Gastroesophageal sphincter (tissue), 4 donors: ENCODE measurements at regions not wholly inside any gene's neighbourhood (a gene's known extent, or its start where the extent isn't known, plus 50 kb on each side); places are given as distances from the start of the nearest gene placed in this dataset.
"Not testable (repeated sequence)": the region's sequence is repeated elsewhere in the genome, so short reads cannot be mapped to it uniquely, and the experiment has no call there.

Experiments
- ATAC-seq: fragments of 150-250 bp; one replicate; pipeline ENCODE4 v1.9.1; 2016; ENCODE audit warnings: mild to moderate bottlenecking, moderate library complexity
- H3K27ac ChIP-seq, 4 donors: fragments of 200-600 bp; sonication (generic) in 3 of 4; 1 replicate in 3 of 4; 2 replicates in 1 of 4; pipeline ENCODE4 v1.5.1; 2016 to 2019
- H3K27me3 ChIP-seq: fragments of 200-600 bp; sonication (generic); one replicate; pipeline ENCODE4 v1.5.1; 2019
- H3K36me3 ChIP-seq, 2 donors: fragments of 200-600 bp; sonication (generic); one replicate each; pipeline ENCODE4 v1.5.1; 2019; ENCODE audit warnings: control low read depth in 1 of 2
- H3K4me1 ChIP-seq, 3 donors: fragments of 200-600 bp; sonication (generic); 1 replicate in 2 of 3; 2 replicates in 1 of 3; pipeline ENCODE4 v1.5.1; 2016 to 2019; ENCODE audit warnings: control low read depth in 2 of 3
- H3K4me3 ChIP-seq, 2 donors: fragments of 200-600 bp; sonication (generic); one replicate each; pipeline ENCODE4 v1.5.1; 2019; ENCODE audit warnings: mild to moderate bottlenecking in 1 of 2, moderate library complexity in 1 of 2
- H3K9me3 ChIP-seq, 3 donors: fragments of 200-600 bp; sonication (generic); one replicate each; pipeline ENCODE4 v1.5.1; 2017 to 2019; ENCODE audit warnings: control low read depth in 2 of 3
- EP300 ChIP-seq: sonication (generic); formaldehyde crosslinking; IDR thresholded peaks from one replicate; pipeline ENCODE4 v1.6.1; 2017; ENCODE audit warnings: antibody characterized with exemption, mild to moderate bottlenecking
- POLR2A ChIP-seq, 2 donors: fragments of 450-650 bp; IDR thresholded peaks; one replicate each; pipeline ENCODE4 v1.6.1; 2017; ENCODE audit warnings: antibody characterized with exemption in 2 of 2, mild to moderate bottlenecking in 2 of 2, moderate library complexity in 1 of 2
- POLR2AphosphoS5 ChIP-seq: sonication (generic); formaldehyde crosslinking; IDR thresholded peaks from one replicate; pipeline ENCODE4 v1.6.1; 2017; ENCODE audit warnings: antibody characterized with exemption
- WGBS, 2 donors: methylation state at CpG; one replicate each; pipeline ENCODE4 v1.1.5; 2018; ENCODE audit warnings: low coverage in 1 of 2; 5-methylcytosine and 5-hydroxymethylcytosine counted together
- TF ChIP-seq, protein P1 (sequence below), 4 experiments: fragments of 200-600 bp in 2 of 4; fragments of 450-650 bp in 2 of 4; sonication (generic) in 1 of 4; IDR thresholded peaks; one replicate each; pipeline ENCODE4 v1.5.1; 2017 to 2019; ENCODE audit warnings: antibody characterized with exemption in 4 of 4, mild to moderate bottlenecking in 2 of 4, moderate library complexity in 2 of 4

DNA sequence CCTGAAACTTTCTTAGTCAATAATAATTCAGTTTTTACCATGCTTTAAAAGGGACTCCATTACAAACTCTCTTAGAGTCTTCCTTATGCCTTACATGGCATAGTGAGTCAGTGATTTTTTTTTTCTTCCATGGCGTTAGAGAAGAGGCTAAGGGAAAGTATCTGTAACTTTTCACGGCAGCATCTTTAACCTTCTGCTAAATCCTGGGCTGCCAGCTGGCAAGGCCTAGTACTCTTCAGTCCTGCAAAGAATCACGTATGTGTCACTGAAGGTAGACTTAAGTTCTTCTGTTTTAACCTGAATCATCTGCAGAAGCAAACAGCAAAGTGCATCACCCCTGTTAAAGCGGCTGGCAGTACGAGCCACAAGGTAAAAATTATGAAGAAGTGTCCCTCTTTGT, 286.3 kb upstream of the FN1 start:
- ATAC-seq: peak; percentile 60
- peak overlapping the region; percentile 69 to 78 (median 76) for H3K27ac ChIP-seq
- TF ChIP-seq, protein P1, sequence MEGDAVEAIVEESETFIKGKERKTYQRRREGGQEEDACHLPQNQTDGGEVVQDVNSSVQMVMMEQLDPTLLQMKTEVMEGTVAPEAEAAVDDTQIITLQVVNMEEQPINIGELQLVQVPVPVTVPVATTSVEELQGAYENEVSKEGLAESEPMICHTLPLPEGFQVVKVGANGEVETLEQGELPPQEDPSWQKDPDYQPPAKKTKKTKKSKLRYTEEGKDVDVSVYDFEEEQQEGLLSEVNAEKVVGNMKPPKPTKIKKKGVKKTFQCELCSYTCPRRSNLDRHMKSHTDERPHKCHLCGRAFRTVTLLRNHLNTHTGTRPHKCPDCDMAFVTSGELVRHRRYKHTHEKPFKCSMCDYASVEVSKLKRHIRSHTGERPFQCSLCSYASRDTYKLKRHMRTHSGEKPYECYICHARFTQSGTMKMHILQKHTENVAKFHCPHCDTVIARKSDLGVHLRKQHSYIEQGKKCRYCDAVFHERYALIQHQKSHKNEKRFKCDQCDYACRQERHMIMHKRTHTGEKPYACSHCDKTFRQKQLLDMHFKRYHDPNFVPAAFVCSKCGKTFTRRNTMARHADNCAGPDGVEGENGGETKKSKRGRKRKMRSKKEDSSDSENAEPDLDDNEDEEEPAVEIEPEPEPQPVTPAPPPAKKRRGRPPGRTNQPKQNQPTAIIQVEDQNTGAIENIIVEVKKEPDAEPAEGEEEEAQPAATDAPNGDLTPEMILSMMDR (IDR thresholded peaks at IDR 0.05): no peak
- peak; percentile 62 for TF ChIP-seq POLR2AphosphoS5
- no peaks in the 10 kb centered on the region for H3K9me3 ChIP-seq
- peaks cover 10 to 40% (median 13%) of the 10 kb centered on the region in 3 donors for H3K4me1 ChIP-seq
- H3K4me3 ChIP-seq: no peak overlapping the region
- no peaks in the 10 kb centered on the region for H3K36me3 ChIP-seq
- 31 to 36% methylated on average over 3 to 5 of the region's 5 CpGs for WGBS, 2 donors
- no peaks in the 10 kb centered on the region for H3K27me3 ChIP-seq

DNA sequence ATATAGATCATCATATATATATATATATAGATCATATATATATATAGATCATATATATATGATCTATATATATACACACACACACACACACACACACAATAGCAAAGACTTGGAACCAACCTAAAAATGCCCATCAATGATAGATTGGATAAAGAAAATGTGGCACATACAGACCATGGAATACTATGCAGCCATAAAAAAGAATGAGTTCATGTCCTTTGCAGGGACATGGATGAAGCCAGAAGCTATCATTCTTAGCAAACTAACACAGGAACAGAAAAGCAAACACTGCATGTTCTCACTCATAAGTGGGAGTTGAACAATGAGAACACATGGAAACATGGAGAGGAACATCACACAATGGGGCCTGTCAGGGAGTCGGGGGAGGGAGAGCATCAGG, 285.6 kb upstream of the FN1 start:
- peaks cover 10 to 46% (median 13%) of the 10 kb centered on the region in 3 donors for H3K4me1 ChIP-seq
- H3K36me3 ChIP-seq, ATAC-seq, H3K9me3 ChIP-seq, H3K27me3 ChIP-seq, H3K4me3 ChIP-seq: not testable (repeated sequence)
- H3K27ac ChIP-seq: peak overlapping the region; percentile 23 to 77 (median 56)
- 86% methylated on average over 1 of the region's 1 CpG; no CpG with 5 or more reads in 1 of the 2 donors for WGBS, 2 donors

DNA sequence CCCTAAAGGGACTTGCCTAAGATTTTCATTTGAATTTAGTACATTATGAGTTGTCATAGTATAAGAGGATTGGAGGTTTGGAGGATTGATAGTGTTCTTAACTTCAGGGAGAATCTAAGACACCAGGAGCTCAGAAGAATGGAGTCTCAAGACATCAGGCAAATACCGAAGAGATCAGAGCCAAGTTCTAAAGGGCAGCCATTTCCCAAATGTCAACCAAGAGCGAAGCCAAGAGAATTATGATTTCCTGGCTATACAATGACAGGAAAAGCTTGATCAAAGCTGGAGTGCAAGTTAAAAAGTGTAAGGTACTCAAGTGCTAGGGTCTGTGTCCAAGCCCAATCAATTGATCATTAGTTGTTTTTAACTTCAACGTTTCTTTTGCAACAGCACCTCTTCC, 283.0 kb upstream of the FN1 start:
- TF ChIP-seq EP300 (no peak), POLR2A (IDR thresholded peaks at IDR 0.05) (no peak), POLR2AphosphoS5 (peak; percentile 34)
- TF ChIP-seq, protein P1 (IDR thresholded peaks at IDR 0.05): no peak
- Histone ChIP-seq H3K9me3 (no peaks in the 10 kb centered on the region), H3K27me3 (no peaks in the 10 kb centered on the region), H3K36me3 (no peaks in the 10 kb centered on the region), H3K4me3 (no peak overlapping the region), H3K27ac (peak overlapping the region; percentile 74 to 81 (median 79)), H3K4me1 (peaks cover 13 to 47% (median 13%) of the 10 kb centered on the region in 3 donors)
- ATAC-seq: no peak
- WGBS, 2 donors: 17 to 26% methylated on average over 3 of the region's 3 CpGs

DNA sequence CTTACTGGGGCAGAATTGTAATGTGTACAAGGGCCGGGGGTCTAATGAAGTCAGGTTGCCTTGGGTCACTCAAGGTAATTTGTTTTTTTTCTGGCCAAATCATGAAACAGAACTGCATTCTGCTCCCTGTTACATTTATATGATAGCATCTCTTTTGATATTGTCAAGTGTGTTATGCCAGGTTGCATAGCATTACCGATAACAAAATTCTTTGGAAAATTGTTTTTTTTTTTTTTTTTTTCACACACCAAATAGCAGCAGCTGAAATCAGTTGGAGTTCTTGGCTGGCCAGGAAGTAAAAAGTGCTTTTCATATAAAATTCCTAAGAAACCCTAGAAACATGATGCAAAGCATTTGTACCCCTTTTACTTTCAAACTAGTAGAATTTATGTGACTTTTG, 282.6 kb upstream of the FN1 start:
- Histone ChIP-seq H3K4me1 (peaks cover 16 to 52% (median 17%) of the 10 kb centered on the region in 3 donors), H3K36me3 (no peaks in the 10 kb centered on the region), H3K27ac (peak overlapping the region; percentile 74 to 81 (median 79)), H3K27me3 (no peaks in the 10 kb centered on the region), H3K4me3 (no peak overlapping the region), H3K9me3 (no peaks in the 10 kb centered on the region)
- 11 to 29% methylated on average over 2 of the region's 2 CpGs for WGBS, 2 donors
- TF ChIP-seq EP300 (no peak), POLR2AphosphoS5 (no peak), POLR2A (IDR thresholded peaks at IDR 0.05) (no peak)
- TF ChIP-seq, protein P1 (IDR thresholded peaks at IDR 0.05): no peak
- no peak for ATAC-seq

DNA sequence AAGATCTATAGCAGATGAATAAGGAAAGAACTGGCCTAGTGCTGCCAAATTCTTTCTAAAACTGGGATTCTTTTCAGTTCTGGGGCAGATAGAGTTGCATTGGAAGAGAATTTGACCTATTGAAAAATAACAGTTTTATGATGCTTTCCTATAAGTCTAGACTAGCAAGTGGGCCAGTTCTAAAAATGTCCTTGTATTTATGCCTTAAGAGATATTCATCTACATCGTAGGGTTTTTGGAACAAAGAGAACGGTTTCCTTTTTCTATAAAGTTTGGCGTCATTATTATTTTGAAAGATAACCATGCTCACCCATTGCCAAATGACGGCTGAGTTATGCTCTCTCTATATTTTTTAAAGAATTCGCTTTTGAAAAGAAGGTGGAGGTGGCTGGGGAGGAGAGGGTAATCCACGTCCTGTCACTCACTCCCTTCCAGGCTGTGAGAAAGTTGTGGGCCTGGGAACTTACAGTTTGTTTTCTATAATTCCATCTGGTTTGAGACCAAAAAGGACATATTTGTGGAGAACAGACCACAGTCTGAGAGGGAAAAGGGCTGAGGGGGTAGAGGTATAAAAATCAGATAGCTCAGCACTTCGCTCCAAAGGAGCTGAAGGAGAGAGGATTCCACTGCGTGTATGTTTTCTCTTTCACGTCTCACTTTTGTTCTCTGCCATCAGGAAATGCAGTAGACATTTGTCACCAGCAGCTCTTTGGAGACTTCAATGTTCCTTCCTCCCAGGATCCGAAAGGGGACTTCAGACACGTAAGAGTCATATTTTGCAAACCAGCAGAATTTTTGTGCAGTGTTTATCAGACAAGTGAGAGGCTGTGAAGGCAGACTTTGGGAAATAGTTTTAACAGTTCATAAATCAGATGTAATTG, 281.9 kb upstream of the FN1 start:
- peak overlapping the region; percentile 74 to 81 (median 79) for H3K27ac ChIP-seq
- H3K4me1 ChIP-seq: peaks cover 19 to 58% (median 23%) of the 10 kb centered on the region in 3 donors
- no peak for ATAC-seq

More for the DNA sequence above, 281.9 kb upstream of the FN1 start:
- Histone ChIP-seq H3K9me3 (no peaks in the 10 kb centered on the region), H3K36me3 (no peaks in the 10 kb centered on the region), H3K4me3 (peak overlapping the region in 1 of 2 donors; percentile 11), H3K27me3 (no peaks in the 10 kb centered on the region)
- TF ChIP-seq EP300 (no peak), POLR2A (IDR thresholded peaks at IDR 0.05) (no peak), POLR2AphosphoS5 (no peak)
- TF ChIP-seq, protein P1 (IDR thresholded peaks at IDR 0.05): no peak
- WGBS, 2 donors: 13 to 41% methylated on average over 10 to 11 of the region's 11 CpGs
